Stimulated activated CD4-positive, alpha-beta T cell treated with anti-CD3 and anti-CD28 coated beads, TNF-alpha, amount 100 ng/mL, for 48 hours (primary cell): ENCODE measurements at regions not wholly inside any gene's neighbourhood (a gene's known extent, or its start where the extent isn't known, plus 50 kb on each side); places are given as distances from the start of the nearest gene placed in this dataset.
"Not testable (repeated sequence)": the region's sequence is repeated elsewhere in the genome, so short reads cannot be mapped to it uniquely, and the experiment has no call there.

Source experiments
- DNase-seq, 3 donors: peaks; one replicate each; pipeline ENCODE4 v3.0.0-alpha.2; 2020; ENCODE audit warnings: low read depth in 3 of 3

DNA sequence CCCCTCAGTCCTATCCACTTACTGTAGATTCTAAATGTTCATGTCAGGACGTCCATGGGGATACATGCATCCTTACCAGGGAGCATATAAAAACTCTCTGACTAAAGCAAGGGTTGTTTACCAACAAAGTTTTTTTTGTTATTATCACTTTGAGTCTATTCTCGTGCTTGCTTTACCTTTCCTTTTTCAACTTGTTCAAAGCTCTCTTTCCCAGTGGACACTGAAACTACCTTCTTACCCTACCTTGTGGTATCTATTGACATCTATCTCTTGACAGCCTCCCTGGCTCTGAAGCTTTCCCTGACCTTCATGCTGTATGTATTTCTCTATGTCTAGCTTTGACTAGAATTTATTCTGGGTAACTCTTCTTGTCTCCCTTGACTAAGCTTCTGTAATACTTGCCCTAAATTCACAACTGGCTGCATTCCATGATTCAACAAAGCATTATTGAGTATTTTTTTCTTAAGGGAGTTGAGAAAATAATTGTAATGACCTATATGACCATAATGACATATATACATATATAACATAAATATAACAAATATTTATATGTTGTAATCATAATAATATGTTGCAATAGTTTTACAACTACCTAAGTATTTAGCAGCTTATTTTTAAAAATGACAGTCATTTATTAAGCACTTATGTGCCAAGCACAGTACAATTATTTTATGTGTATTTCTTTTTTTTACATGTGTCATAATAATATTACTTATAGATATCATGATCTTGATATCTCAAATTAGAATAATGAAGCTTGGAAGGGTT, 403.4 kb upstream of the SPRY2 start:
- no peak for DNase-seq

DNA sequence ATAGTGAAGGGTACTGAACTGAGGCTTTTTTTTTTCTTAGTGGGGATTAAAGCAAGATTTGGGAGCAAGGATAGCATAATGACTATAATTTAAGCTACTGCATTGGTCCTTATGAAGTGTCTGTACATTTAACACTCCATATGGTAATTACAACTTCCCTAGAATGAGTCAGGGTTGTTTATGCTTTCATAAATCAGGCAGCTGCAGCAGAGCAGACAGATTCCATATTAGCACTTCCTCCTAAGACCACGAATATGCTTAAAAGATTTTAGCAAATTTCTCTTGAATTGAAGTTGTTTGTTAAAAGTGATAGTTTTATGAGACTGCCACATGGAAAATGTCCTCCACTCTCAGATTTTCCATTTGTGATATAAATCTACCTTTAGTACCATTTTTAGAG, 401.1 kb upstream of the SPRY2 start:
- no peak for DNase-seq

DNA sequence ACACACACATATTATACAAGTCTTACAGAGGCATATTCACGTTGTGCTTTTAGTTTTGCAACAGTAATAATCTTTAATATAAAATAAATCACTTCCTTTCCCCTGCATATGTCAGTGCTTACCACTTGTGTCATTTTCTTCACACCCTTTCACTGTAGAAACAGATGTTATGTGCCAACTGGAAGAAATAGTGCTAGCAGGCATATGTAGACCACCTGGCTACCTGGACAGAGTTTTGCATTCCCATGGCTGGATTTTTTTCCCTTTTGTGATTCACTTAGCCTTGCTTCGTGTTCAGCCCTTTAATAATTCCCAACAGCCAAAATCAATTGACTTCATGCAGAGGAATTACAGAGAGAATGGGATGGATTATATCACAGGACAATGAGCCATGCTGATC, 399.1 kb upstream of the SPRY2 start:
- DNase-seq = no peak

DNA sequence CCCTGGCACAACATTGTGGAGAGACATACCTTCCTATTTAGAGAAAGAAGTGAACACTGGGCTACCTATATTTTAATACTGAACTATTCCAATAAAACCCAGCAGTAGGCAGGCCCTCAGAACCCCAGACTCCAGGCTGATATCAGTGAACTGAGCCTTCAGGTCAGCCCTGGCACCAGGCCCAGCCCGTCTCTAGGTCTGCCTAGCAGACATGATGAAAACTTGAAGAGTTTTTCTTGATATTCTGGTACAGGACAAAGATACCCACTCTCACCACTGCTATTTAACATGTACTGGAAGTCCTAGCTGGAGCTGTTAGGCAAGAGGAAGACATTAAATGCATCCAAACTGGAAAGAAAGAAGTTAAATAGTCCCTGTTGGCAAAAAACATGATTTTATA, 396.6 kb upstream of the SPRY2 start:
- no peak for DNase-seq

DNA sequence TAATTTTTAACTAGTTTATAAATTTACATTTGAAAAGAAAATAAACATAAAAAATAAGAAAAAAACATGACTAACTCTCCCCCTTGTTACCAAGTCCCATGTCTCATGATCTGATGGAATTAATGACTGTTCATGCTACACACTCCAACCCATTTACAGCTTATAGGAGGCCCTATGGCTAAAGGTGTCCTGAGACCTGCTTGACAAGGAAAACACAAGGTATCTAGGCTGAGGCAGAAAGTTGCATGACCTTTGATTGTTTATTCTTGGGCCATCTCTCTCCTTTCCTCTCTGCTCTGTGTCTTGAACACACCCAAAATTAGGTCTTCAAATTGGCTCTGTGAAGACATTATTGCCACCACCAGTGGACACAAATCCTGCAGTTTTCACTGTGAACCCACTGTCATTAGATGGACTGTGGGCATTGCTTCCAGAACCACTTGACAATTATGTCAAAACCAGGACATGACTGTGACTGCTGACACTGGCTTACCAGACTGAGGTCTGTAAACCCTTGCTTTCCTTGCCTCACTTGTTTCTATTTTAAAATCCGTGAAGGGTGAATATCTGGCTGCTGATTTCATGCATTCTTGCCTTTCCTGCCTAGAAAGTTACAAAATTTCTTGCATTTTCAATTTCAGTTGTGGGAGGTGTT, 386.5 kb upstream of the SPRY2 start:
- DNase-seq = no peak

DNA sequence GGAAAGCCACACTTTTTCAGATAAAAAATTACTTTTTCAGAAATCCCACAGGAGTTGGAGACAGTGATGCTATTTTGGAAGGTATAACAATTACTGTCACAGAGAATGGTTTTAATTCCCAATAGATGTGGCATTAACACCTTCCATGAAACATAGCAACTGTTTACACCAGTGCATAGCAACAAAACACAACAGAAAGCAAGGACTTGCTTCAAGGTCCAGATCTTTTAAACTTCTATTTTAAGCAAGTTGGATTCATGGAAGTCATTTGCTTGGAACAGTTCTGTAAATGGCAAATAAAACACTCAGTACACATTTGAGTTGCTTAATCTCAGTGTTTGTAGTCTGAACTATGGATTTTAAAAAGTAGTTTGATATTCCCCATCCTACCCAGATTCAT, 385.9 kb upstream of the SPRY2 start:
- no peak for DNase-seq

DNA sequence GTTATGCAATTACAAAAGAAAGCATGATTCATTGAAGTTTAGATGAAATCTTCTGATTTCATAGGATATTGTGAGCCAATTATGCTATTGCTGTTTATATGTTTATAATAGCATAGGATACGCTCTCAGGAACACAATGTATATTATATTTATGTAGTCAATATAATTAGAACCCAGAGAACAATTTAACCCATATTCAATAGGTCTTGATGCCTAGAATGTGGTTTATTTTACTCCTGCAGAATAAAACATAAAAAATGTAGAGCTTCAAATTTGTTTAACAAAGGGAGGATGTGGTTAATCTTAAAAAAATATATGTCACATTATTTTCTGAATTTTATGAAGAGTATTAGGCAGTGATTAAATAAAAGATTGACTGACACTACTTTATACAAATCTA, 380.8 kb upstream of the SPRY2 start:
- DNase-seq = no peak

DNA sequence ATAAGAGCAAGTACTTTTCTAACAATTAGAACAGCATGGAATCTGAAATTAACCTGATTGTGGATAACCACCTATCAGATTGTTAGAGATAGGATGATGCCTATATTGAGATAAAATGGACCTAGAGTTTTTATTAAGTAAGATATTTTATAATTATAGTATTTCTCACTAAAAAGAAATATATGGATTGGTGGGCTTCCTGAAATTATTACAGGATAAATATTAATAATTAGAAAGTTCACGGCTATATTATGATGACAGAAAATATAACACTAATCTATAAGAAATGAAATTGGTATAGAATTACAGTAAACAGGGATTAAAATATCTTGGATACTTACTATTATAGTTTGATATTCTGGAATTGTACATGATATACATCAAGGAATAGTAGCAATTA, 378.0 kb upstream of the SPRY2 start:
- DNase-seq = no peak

DNA sequence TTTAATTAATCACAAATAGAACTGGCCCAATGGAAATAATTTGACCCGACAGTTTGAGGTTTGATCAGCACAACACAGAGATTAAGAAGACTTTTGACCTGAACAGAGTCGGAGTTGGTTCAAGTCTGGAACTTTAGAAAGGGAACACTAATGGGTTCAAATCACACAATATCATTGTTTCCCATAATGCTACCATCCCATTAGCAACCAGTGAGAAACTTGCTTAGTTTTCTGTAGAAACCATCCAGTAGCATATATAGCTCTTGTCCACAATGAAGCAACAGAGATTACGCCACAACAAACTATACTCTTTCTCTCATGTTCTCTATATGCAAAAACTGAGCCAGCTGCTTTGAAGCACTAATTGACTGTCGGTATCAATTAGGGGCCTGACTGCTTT, 376.9 kb upstream of the SPRY2 start:
- DNase-seq = no peak

DNA sequence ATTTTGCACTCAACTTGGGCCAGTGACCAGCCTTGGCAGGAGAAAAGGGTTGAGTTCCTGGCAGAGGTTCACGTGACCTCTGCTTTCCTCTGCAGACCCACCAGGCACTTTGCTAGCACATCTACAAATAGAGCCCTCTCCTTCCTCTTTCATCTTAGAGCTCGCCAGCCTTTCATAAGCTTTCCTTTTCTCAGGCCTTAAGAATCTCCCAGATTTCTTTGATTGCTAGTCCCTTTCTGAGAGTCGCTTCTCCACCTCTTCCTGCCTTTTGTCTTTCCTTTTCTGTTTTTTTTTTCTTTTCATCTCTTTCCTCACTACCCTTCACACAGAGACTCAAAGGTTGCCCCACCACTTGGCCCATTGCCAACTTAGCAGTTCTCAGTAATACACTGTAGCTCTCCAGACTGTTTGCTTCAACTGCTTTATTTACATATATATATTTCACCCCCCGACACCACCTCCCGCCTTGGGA, 375.7 kb upstream of the SPRY2 start:
- no peak for DNase-seq

DNA sequence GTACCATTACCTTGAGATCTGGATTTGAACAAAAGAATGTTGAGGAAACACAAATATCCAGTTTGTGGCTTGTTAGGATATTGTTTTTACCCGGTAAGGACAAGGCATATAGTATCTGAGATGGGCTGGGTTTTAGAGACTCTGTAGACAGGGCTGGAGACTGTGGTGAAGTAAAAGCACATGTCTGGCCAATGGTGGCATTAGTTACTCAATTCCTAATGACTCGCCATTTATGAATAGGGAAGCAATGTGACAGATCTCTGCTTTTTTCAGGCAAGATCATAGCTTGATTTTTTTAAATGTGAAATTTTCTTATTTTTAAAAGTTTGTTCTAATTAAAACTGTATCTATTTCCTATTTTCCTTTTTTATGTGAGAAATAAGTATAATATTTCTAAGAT, 371.1 kb upstream of the SPRY2 start:
- no peak for DNase-seq

DNA sequence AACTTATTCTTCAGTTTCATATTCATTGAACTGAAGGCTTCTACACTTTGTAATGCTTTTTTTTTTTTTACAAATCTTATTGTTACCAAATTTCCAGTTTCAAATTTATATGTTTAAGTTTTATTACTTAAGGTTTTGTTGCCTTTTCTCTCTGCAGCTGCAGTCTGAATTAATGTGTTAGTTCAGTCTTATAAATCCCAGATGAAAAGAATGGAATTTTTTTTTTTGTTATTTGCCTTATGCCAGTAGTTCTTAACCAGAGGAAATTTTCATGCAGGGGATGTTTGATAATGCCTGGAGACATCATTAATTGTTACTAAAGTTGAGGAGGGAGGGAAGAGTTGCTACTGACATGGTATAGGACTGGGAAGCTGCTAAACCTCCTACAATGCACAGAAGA, 367.9 kb upstream of the SPRY2 start:
- DNase-seq = no peak

DNA sequence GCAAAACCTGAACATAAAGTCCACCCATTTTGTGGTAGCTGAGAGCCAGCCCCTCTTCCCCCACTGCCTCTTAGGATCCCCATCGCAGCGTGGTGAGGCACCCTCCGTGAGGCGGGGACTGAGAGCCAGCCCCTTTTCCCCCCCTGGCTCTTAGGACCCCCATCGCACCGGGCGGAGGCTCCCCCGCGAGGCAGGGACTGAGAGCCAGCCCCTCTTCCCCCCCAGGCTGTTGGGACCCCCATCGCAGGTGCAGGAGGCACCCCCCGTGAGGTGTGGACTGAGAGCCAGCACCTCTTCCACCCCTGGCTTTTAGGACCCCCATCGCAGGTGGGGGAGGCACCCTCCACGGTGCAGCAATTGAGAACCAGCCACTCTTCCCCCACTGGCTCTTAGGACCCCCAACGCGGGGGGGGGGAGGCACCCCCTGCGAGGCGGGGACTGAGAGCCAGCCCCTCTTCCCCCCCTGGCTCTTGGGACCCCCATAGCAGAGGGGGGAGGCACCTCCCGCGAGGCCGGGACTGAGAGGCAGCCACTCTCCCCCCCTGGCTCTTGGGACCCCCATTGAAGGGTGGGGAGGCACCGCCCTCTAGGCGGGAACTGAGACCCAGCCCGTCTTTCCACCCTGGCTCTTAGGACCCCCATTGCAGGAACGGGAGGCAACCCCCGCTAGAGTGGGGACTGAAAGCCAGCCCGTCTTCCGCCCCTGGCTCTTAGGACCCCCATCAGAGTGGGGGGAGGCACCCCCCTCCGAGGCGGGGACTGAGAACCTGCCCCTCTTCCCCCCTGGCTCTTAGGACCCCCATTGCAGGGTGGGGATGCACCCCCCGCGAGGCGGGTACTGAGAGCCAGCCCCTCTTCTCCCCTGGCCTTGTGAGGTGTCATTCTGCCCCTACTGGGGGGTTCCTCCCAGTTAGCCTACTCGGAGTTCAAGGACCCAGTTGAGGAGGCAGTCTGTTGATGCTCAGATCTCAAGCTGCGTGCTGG, 366.4 kb upstream of the SPRY2 start:
- no peak for DNase-seq

DNA sequence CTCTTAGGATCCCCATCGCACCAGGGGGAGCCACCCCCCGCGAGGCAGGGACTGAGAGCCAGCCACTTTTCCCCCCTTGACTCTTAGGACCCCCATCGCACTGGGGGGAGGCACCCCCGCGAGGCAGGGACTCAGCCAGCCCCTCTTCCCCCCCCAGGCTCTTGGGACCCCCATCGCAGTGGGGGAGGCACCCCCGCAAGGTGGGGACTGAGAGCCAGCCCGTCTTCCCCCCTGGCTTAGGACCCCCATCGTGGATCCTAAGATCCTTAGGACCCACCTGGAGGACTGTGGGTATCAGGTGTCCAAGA, 365.2 kb upstream of the SPRY2 start:
- no peak for DNase-seq

DNA sequence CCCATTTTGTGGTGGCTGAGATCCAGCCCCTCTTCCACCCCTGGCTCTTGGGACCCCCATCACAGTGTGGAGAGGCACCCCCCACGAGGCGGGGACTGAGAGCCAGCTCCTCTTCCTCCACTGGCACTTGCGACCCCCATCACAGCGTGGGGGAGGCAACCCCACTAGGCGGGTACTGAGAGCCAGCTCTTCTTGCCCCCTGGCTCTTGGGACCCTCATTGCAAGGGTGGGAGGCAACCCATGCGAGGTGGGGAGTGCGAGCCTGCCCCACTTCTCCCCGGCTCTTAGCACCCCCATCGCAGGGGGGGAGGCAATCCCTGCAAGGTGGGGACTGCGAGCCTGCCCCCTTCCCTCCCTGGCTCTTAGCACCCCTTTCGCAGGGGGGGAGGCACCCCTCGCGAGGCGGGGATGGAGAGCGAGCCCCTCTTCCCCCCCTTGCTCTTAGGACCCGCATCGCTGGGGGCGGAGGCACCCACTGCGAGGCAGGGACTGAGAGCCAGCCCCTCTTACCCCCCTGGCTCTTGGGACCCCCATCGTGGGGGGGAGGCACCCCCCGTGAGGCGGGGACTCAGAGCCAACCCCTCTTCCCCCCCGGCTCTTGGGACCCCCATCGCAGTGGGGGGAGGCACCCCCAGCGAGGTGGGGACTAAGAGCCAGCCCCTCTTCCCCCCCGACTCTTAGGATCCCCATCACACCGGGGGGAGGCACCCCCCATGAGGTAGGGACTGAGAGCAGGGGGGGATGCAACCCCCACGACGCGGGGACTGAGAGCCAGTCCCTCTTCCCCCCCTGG, 364.6 kb upstream of the SPRY2 start:
- DNase-seq = no peak

DNA sequence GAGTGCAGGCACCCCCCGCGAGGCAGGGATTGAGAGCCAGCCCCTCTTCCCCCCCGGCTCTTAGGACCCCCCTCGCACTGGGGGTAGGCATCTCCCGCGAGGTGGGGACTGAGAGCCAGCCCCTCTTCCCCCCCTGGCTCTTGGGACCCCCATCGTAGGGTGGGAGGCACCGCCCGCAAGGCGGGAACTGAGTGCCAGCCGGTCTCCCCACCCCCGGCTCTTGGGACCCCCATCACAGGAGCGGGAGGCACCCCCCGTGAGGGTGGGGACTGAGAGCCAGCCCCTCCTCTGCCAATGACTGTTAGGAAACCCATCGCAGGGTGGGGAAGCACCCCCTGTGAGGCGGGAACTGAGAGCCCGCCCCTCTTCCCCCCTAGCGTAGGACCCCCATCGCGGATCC, 363.4 kb upstream of the SPRY2 start:
- no peak for DNase-seq

DNA sequence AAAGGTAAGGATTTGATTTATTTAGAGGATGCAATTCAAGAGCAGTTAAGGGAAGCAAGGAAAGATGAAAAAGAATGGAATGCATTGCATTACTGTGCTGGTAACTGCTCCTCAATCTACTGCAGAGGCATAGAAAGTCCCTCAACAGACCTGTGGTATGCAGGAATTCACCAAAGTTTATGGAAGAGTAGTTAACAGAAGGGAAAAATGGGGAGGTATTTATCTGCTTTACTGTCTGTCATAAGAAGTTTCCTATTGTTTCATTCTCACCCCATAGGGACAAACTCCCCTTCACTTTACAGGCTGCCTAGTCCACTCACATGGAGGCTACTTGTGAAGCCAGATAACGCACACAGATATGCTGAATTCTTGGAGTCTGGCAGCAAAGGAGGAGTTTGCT, 354.9 kb upstream of the SPRY2 start:
- no peak for DNase-seq

DNA sequence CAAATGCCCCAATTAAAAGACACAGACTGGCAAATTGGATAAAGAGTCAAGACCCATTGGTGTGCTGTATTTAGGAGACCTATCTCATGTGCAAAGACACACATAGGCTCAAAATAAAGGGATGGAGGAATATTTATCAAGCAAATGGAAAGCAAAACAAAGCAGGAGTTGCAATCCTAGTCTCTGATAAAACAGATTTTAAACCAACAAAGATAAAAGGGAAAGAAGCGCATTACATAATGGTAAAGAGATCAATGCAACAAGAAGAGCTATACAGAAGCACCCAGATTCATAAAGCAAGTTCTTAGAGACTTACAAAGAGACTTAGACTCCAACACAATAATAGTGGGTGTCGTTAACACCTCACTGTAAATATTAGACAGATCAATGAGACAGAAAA, 350.9 kb upstream of the SPRY2 start:
- DNase-seq = not testable (repeated sequence)

DNA sequence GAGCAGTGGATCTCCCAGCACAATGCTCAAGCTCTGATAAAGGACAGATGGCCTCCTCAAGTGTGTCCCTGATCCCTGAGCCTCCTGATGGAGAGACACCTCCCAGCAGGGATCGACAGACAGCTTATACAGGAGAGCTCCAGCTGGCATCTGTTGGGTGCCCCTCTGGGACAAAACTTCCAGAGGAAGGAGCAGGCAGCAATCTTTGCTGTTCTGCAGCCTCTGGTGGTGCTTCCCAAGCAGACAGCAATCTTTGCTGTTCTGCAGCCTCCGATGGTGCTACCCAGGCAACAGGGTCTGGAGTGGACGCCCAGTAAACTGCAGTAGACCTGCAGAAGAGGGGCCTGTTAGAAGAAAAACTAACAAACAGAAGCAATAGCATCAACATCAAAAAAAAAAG, 349.3 kb upstream of the SPRY2 start:
- no peak for DNase-seq

DNA sequence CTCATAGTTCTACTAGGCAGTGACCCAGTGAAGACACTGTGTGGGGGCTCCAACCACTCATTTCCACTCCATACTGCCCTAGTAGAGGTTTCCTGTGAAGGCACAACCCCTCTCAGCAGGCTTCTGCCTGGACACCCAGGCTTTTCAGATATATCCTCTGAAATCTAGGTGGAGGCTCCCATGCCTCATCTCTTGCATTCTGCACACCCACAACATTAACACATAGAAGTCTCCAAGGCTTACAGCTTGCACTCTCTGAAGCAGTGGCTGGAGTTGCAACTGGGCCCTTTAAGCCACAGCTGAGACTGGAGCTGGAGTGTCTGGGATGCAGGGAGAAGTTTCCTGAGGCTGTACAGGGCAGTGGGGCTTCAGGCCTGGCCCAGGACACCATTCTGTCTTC, 347.7 kb upstream of the SPRY2 start:
- DNase-seq = no peak

DNA sequence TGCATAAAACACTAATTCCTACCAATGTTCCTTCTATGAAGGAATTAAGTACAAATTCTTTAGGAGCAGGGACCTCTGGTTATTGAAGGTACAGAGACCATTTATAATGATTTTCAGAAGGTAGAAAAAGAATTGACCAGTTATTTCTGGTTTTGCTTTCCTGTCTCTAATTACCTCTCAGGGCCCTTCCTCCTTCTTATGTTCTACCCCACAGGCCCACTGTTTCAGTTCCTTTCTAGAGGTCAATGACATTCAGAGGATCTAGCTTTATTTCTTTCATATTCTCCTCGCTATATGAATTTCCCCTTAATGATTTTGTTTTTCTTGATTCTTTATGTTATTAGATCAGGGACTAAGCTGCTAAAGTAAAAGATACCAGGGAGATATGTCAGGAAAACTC, 345.0 kb upstream of the SPRY2 start:
- DNase-seq = no peak
